ENCODE measurements at regions not wholly inside any gene's neighbourhood (a gene's known extent, or its start where the extent isn't known, plus 50 kb on each side); places are given as distances from the start of the nearest gene placed in this dataset.

DNA sequence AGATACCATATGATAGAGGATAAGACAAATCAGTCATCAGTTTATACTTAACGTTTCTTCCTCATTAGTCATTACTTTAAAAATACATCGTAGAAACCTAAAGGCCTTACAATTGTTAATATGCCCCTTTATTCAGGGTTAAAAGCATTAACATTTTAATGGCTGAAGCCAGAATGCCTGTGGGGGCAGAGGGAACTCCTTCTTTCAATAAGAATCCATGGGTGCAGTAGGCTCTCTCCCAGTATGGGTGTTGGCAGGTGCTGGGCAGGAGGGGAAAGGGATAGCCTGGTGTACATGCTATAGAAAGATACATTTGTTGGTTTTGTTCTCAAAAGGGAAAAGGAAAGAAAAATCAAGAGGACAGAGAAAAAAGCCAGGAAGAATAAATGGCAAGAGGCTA, 1035.7 kb upstream of the POU3F3 start:
- peaks cover 3% of the 10 kb centered on the region for H3K9me3 ChIP-seq (ENCODE audit: low read depth, low read length)
- H3K4me3 ChIP-seq (ENCODE audit: insufficient read depth, low read length), result no peak overlapping the region
- no peaks in the 10 kb centered on the region for H3K36me3 ChIP-seq (ENCODE audit: insufficient read depth, low read length)
- no peak overlapping the region for H3K27ac ChIP-seq (ENCODE audit: low read depth, low read length)
- H3K4me2 ChIP-seq (ENCODE audit: insufficient read depth, low read length), result no peak overlapping the region
- H3K79me2 ChIP-seq (ENCODE audit: insufficient read depth, low read length), result no peaks in the 10 kb centered on the region
- DNase-seq (ENCODE audit: insufficient read length, low spot score, missing footprints), result no peak
- no peak overlapping the region for H2AFZ ChIP-seq (ENCODE audit: low read length)
- no peaks in the 10 kb centered on the region for H3K4me1 ChIP-seq (ENCODE audit: insufficient read depth, low read length)
- TF ChIP-seq CTCF (IDR thresholded peaks at IDR 0.05; ENCODE audit: extremely low read depth, low read depth, low read length), result no peak
- H3K27me3 ChIP-seq (ENCODE audit: insufficient read depth, low read length), result no peaks in the 10 kb centered on the region
- no peaks in the 10 kb centered on the region for H4K20me1 ChIP-seq (ENCODE audit: insufficient read depth, low read length)

DNA sequence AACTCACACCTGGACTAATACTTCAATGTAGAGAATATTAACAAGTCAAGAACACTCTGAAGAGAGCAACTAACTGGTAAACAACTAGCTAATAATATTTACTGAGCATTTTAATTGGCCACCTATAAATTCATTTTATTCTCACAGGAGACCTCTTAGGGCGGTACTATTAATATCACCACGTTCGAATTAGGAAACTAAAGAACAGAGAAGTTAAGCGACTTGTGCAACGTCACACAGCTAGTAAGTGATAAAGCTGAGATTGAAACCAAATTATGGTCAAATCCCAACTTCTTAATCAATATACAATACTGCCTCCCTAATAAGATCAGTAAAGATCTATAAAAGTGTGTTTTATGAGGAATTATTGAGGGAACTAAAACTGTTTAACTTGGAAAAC, 1034.3 kb upstream of the POU3F3 start:
- H3K27ac ChIP-seq (ENCODE audit: low read depth, low read length), result no peak overlapping the region
- no peaks in the 10 kb centered on the region for H4K20me1 ChIP-seq (ENCODE audit: insufficient read depth, low read length)
- no peaks in the 10 kb centered on the region for H3K36me3 ChIP-seq (ENCODE audit: insufficient read depth, low read length)
- H2AFZ ChIP-seq (ENCODE audit: low read length), result no peak overlapping the region
- H3K9me3 ChIP-seq (ENCODE audit: low read depth, low read length), result peaks cover 3% of the 10 kb centered on the region
- H3K4me1 ChIP-seq (ENCODE audit: insufficient read depth, low read length), result no peaks in the 10 kb centered on the region
- TF ChIP-seq CTCF (IDR thresholded peaks at IDR 0.05; ENCODE audit: extremely low read depth, low read depth, low read length), result no peak
- H3K4me2 ChIP-seq (ENCODE audit: insufficient read depth, low read length), result no peak overlapping the region
- DNase-seq (ENCODE audit: insufficient read length, low spot score, missing footprints), result no peak
- no peak overlapping the region for H3K4me3 ChIP-seq (ENCODE audit: insufficient read depth, low read length)
- no peaks in the 10 kb centered on the region for H3K27me3 ChIP-seq (ENCODE audit: insufficient read depth, low read length)
- H3K79me2 ChIP-seq (ENCODE audit: insufficient read depth, low read length), result no peaks in the 10 kb centered on the region

- no peak for DNase-seq (ENCODE audit: insufficient read length, low spot score, missing footprints)
- no peak overlapping the region for H3K27ac ChIP-seq (ENCODE audit: low read depth, low read length)
Observed at GRCh38 chr2:103823847-103824246, 1030.1 kb upstream of the POU3F3 start.

GRCh38 chr2:103847276-103847675, 1006.6 kb upstream of the POU3F3 start:
- no peaks in the 10 kb centered on the region for H3K4me1 ChIP-seq (ENCODE audit: insufficient read depth, low read length)
- no peak overlapping the region for H2AFZ ChIP-seq (ENCODE audit: low read length)
- no peak for TF ChIP-seq CTCF (IDR thresholded peaks at IDR 0.05; ENCODE audit: extremely low read depth, low read depth, low read length)
- no peaks in the 10 kb centered on the region for H3K36me3 ChIP-seq (ENCODE audit: insufficient read depth, low read length)
- H3K4me2 ChIP-seq (ENCODE audit: insufficient read depth, low read length), result no peak overlapping the region
- no peaks in the 10 kb centered on the region for H3K9me3 ChIP-seq (ENCODE audit: low read depth, low read length)
- H3K4me3 ChIP-seq (ENCODE audit: insufficient read depth, low read length), result no peak overlapping the region
- H4K20me1 ChIP-seq (ENCODE audit: insufficient read depth, low read length), result no peaks in the 10 kb centered on the region
- no peak overlapping the region for H3K27ac ChIP-seq (ENCODE audit: low read depth, low read length)
- DNase-seq (ENCODE audit: insufficient read length, low spot score, missing footprints), result peak; percentile 44
- no peaks in the 10 kb centered on the region for H3K79me2 ChIP-seq (ENCODE audit: insufficient read depth, low read length)
- no peaks in the 10 kb centered on the region for H3K27me3 ChIP-seq (ENCODE audit: insufficient read depth, low read length)

More at GRCh38 chr2:103823847-103824246, 1030.1 kb upstream of the POU3F3 start:
- Histone ChIP-seq H3K4me3 (ENCODE audit: insufficient read depth, low read length) (no peak overlapping the region), H4K20me1 (ENCODE audit: insufficient read depth, low read length) (no peaks in the 10 kb centered on the region), H3K27me3 (ENCODE audit: insufficient read depth, low read length) (no peaks in the 10 kb centered on the region), H3K4me2 (ENCODE audit: insufficient read depth, low read length) (no peak overlapping the region), H3K9me3 (ENCODE audit: low read depth, low read length) (no peaks in the 10 kb centered on the region), H2AFZ (ENCODE audit: low read length) (no peak overlapping the region), H3K36me3 (ENCODE audit: insufficient read depth, low read length) (no peaks in the 10 kb centered on the region), H3K79me2 (ENCODE audit: insufficient read depth, low read length) (no peaks in the 10 kb centered on the region), H3K4me1 (ENCODE audit: insufficient read depth, low read length) (no peaks in the 10 kb centered on the region)
- TF ChIP-seq CTCF (IDR thresholded peaks at IDR 0.05; ENCODE audit: extremely low read depth, low read depth, low read length), result no peak
